ENCODE measurements at regions not wholly inside any gene's neighbourhood (a gene's known extent, or its start where the extent isn't known, plus 50 kb on each side); places are given as distances from the start of the nearest gene placed in this dataset.

DNA sequence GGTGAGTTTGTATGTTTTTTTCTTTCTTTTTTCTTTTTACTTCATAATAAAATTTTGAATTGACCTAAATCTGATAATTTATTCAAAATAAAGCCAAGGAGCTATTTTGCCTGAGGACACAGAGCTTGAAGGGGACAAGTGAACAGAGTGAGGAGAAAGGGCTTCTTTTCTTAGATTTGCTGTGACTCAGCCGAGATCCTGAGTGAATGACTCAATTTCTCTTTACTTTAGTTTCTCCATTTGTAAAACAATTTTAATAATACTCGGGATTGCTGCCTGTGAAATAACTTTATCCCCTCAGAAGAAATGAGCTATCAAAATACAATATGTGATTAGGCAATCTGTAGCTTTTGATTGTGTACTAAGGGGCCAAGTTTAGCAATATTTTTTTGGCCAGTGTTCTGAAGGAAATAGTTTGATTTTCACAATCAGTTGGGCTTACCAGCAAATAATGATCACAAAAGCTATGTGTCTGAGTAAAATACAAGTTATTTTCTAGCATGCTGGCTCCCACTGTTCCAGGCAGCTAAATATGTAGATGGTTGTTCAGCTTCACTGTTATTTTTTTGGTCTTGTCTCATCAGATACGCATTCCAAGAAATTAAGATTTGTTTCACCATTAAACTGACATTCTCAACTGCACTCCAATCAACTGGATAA, 437.5 kb downstream of the FGF9 start (continued):
- no peak for TF ChIP-seq ZNF764 (CRISPR knock-in tag; IDR thresholded peaks at IDR 0.05; ENCODE audit: low read depth)

DNA sequence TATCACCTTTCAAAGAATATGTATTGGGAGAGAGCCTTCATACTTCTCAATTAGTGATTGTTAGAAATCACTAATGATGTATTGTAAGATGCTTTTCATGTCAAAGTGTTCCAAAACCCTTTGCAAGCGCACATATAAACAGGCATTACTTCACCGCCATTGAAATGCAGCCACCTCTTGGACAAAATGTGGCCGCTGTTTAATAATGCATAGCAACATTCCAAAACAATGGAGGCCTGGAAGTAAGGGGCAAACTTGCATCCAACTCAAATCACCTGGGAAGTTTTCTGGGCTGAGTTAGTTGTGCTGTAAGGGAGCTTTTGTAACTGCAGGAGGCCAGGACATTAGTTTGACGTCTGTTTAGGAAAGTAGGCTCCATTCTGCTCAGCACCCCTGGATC, 438.1 kb downstream of the FGF9 start:
- intact Hi-C loops (cut with micrococcal nuclease): no loop called here
- Histone ChIP-seq H3K4me2 (ENCODE audit: insufficient read depth, low read length) (no peak overlapping the region), H3K36me3 (ENCODE audit: control insufficient read depth, insufficient read depth, low read length) (no peaks in the 10 kb centered on the region), H4K20me1 (replicated peaks; ENCODE audit: control insufficient read depth, insufficient read depth, low read length) (no peaks in the 10 kb centered on the region), H3K9ac (ENCODE audit: insufficient read depth in 1 of 2, low read depth in 2 of 2, low read length in 2 of 2) (no peak overlapping the region), H3K79me2 (ENCODE audit: control insufficient read depth, insufficient read depth, low read length) (no peaks in the 10 kb centered on the region), H3K27me3 (ENCODE audit: control insufficient read depth in 2 of 2, insufficient read depth in 2 of 2, low read length in 2 of 2) (peaks cover 0 to 9% of the 10 kb centered on the region in 2 experiments; a peak in 2 of 5 replicates), H3K27ac (ENCODE audit: extremely low read depth, low read depth, low read length) (no peak overlapping the region), H3K4me1 (replicated peaks in 1 of 2; ENCODE audit: control insufficient read depth in 2 of 2, insufficient read depth in 2 of 2, low read length in 2 of 2) (no peaks in the 10 kb centered on the region), H3K9me1 (ENCODE audit: control insufficient read depth, insufficient read depth, low read length) (no peaks in the 10 kb centered on the region), H3K9me3 (replicated peaks; ENCODE audit: control insufficient read depth, insufficient read depth, low read depth, low read length) (no peaks in the 10 kb centered on the region), H3K4me3 (no peak overlapping the region), H2AFZ (ENCODE audit: low read depth, low read length) (no peak overlapping the region)
- in situ Hi-C loops (cut with MboI): no loop called here
- ChIA-PET CTCF (ENCODE audit: low intra/inter-chr PET ratio) (no interaction called here), POLR2A (no interaction called here)
- BruUV-seq (replicated peaks): no TSS peak
- ATAC-seq (no peak), FAIRE-seq (no peak), DNase-seq (ENCODE audit: extremely low read depth in 1 of 4, low spot score in 3 of 4) (no peak)
- WGBS (ENCODE audit: insufficient coverage, low coverage, missing lambda C conversion rate): 0% methylated on average over 4 of the region's 4 CpGs
- TF ChIP-seq, protein P1, sequence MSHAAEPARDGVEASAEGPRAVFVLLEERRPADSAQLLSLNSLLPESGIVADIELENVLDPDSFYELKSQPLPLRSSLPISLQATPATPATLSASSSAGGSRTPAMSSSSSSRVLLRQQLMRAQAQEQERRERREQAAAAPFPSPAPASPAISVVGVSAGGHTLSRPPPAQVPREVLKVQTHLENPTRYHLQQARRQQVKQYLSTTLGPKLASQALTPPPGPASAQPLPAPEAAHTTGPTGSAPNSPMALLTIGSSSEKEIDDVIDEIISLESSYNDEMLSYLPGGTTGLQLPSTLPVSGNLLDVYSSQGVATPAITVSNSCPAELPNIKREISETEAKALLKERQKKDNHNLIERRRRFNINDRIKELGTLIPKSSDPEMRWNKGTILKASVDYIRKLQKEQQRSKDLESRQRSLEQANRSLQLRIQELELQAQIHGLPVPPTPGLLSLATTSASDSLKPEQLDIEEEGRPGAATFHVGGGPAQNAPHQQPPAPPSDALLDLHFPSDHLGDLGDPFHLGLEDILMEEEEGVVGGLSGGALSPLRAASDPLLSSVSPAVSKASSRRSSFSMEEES (CRISPR knock-in tag; IDR thresholded peaks at IDR 0.05): no peak
- TF ChIP-seq SP1 (CRISPR knock-in tag; IDR thresholded peaks at IDR 0.05) (no peak), KLF13 (tag; IDR thresholded peaks at IDR 0.05; ENCODE audit: borderline replicate concordance, low read depth) (no peak), DMBX1 (CRISPR knock-in tag; IDR thresholded peaks at IDR 0.05; ENCODE audit: borderline replicate concordance) (no peak), HMG20B (CRISPR knock-in tag; IDR thresholded peaks at IDR 0.05) (no peak)
